Effector memory CD8-positive, alpha-beta T cell (primary cell): ENCODE measurements at regions not wholly inside any gene's neighbourhood (a gene's known extent, or its start where the extent isn't known, plus 50 kb on each side); places are given as distances from the start of the nearest gene placed in this dataset.

ENCODE experiments used
- ATAC-seq: fragments of 150-1000 bp; cut with Tn5 transposase; replicated peaks from 2 replicates; pipeline ENCODE4 v1.10.0; 2021; ENCODE audit warnings: mild to moderate bottlenecking, moderate library complexity
- DNase-seq, 3 experiments: peaks; one replicate each; pipeline ENCODE4 v3.0.0; 2021
- H3K27ac Mint-ChIP-seq, 2 donors: one replicate each; pipeline ENCODE4 v1.8.0; 2022; ENCODE audit warnings: mild to moderate bottlenecking in 2 of 2, mixed read lengths in 2 of 2, moderate library complexity in 2 of 2
- H3K27me3 Mint-ChIP-seq, 2 donors: one replicate each; pipeline ENCODE4 v1.8.0; 2022; ENCODE audit warnings: mixed read lengths in 2 of 2
- H3K36me3 Mint-ChIP-seq: one replicate; pipeline ENCODE4 v1.8.0; 2022; ENCODE audit warnings: mild to moderate bottlenecking, moderate library complexity, mixed read lengths; ENCODE audit not compliant: insufficient read depth
- H3K4me1 Mint-ChIP-seq, 2 donors: one replicate each; pipeline ENCODE4 v1.8.0; 2022; ENCODE audit warnings: low read depth in 2 of 2, mixed read lengths in 2 of 2
- H3K4me3 Mint-ChIP-seq, 2 donors: one replicate each; pipeline ENCODE4 v1.8.0; 2022; ENCODE audit warnings: mild to moderate bottlenecking in 2 of 2, mixed read lengths in 2 of 2, moderate library complexity in 2 of 2
- H3K9me3 Mint-ChIP-seq, 2 donors: one replicate each; pipeline ENCODE4 v1.8.0; 2022; ENCODE audit warnings: mixed read lengths in 2 of 2

DNA sequence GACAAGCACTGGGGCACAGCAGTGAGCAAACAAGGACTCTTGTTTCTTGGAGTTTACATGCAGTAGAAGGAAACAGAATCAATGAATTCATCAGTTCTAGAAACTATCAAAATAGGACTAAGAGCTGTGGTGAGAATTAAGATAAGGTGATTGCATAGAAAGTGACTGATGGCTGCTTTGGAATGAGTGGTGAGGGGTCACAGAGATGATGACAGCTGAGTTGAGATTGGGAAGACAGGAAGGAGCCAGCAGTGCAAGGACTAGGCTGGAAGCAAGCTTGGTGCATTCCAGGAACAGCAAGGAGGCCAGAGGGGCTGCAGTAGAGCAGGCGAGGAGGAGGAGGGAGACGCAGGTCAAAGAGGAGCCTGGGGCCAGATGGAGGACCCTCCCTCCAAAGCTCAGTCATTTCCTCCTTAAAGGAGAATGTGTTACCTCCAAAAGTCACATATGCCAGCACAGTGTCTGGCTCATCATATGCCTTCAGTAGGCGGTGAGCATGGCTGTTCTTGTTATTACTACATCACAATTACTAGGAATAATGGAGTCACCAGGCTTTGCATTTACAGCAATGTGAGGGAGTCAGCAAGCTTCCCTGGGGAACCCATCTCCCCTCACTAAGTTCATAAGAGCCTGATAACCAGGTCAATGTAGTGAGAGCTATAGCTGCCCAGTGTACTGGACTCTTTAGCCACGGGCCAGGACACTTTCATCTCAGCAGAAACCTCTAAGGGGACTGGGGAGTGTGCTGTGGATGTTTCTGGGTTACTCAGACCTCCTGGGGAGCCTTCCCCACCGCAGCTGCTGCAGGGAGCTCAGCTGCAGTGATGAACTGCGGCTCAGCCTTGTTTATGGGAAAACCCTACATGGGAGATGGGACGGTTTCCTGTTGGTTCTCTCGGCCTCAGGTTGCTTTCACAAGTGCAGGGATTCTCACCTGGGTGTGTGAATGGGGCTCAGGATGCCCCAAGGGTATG is 157.2 kb downstream of the SEC14L1 start:
- no peaks in the 10 kb centered on the region for H3K4me1 Mint-ChIP-seq
- no peak overlapping the region for H3K27ac Mint-ChIP-seq
- no peaks in the 10 kb centered on the region for H3K36me3 Mint-ChIP-seq
- H3K9me3 Mint-ChIP-seq: no peaks in the 10 kb centered on the region
- peaks cover 0 to 4% of the 10 kb centered on the region in 2 donors for H3K27me3 Mint-ChIP-seq
- no peak for DNase-seq
- H3K4me3 Mint-ChIP-seq: no peak overlapping the region
- ATAC-seq: no peak

DNA sequence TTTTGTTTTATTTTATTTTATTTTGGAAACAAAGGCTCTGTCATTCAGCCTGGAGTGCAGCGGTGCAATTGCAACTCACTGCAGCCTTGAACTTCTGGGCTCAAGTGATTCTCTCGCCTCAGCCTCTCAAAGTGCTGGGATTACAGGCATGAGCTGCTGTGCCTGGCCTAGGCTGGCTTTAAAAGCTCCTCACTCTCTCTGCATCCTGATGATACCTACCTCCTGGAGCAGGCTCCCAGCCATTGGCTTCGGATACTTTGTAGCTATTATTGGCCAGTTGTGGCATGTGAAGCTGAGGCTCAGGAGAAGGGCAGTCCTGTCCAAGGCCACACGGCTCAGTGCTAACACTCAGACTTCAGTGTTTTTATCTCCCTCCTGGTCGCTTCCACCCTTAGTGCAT is 158.0 kb downstream of the SEC14L1 start:
- DNase-seq (no peak), ATAC-seq (no peak)
- peaks cover 0 to 4% of the 10 kb centered on the region in 2 donors for H3K27me3 Mint-ChIP-seq
- H3K36me3 Mint-ChIP-seq: no peaks in the 10 kb centered on the region
- no peaks in the 10 kb centered on the region for H3K9me3 Mint-ChIP-seq
- H3K27ac Mint-ChIP-seq: no peak overlapping the region
- H3K4me3 Mint-ChIP-seq: no peak overlapping the region
- H3K4me1 Mint-ChIP-seq: no peaks in the 10 kb centered on the region

- no peak for DNase-seq
- Mint-ChIP-seq H3K9me3 (no peaks in the 10 kb centered on the region), H3K27ac (no peak overlapping the region), H3K4me3 (no peak overlapping the region), H3K36me3 (no peaks in the 10 kb centered on the region), H3K27me3 (peaks cover 0 to 4% of the 10 kb centered on the region in 2 donors), H3K4me1 (no peaks in the 10 kb centered on the region)
- no peak for ATAC-seq
Observed at GRCh38 chr17:77299256-77300015, 158.7 kb downstream of the SEC14L1 start.

GRCh38 chr17:77300016-77300686 is 159.4 kb downstream of the SEC14L1 start:
- no peaks in the 10 kb centered on the region for H3K36me3 Mint-ChIP-seq
- no peaks in the 10 kb centered on the region for H3K4me1 Mint-ChIP-seq
- no peak for DNase-seq
- no peaks in the 10 kb centered on the region for H3K9me3 Mint-ChIP-seq
- H3K27me3 Mint-ChIP-seq: peaks cover 0 to 4% of the 10 kb centered on the region in 2 donors
- no peak overlapping the region for H3K27ac Mint-ChIP-seq
- no peak overlapping the region for H3K4me3 Mint-ChIP-seq
- no peak for ATAC-seq

DNA sequence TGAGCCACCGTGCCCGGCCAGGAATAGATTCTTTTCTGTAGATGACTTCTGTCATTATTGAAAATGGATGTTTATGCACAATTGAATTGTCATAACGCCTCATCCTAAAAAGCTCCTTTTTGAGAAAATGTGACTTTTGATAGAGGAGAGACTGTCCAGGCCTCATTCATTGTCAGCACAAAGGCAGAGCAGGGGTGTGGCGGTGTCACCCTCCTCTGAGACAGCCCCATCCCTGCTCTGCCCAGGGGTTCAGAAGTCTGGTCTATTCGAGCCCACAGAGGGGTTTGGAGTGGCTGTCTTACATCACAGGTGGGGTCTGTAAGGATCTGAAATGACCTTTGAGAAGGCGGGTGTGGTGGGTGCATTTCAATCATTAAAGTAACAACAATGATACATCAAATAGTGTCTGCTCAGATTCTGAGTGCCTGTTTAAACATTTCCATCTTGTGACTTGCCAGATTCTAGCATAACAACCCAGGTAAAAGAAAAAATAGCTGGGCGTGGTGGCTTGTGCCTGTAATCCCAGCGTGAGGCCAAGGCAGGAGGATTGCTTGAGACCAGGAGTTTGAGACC is 161.0 kb downstream of the SEC14L1 start:
- no peaks in the 10 kb centered on the region for H3K9me3 Mint-ChIP-seq
- no peak for ATAC-seq
- no peak overlapping the region for H3K4me3 Mint-ChIP-seq
- H3K4me1 Mint-ChIP-seq: peaks cover 0 to 2% of the 10 kb centered on the region in 2 donors
- H3K36me3 Mint-ChIP-seq: no peaks in the 10 kb centered on the region
- H3K27me3 Mint-ChIP-seq: no peaks in the 10 kb centered on the region
- no peak for DNase-seq
- H3K27ac Mint-ChIP-seq: no peak overlapping the region

DNA sequence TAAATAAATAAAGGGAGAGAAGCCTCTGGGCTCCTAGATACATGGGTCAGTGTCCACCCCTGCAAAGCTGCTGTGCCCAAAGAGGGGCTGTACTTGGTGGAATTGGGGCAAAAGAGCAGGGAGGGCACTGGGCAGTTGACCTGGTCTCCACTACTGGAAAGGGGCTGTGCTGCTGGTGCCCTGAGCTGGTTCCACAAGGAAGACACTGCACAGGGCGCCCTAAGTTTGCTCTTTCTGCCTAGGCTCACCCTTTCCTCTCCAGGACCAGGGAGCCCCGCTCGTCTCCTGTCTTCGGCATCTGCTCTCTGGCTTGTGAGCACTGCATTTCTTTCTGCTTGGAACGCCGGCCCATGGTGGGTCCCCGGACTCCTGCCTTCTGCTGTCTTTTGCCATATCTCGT is 161.9 kb downstream of the SEC14L1 start:
- Mint-ChIP-seq H3K4me3 (no peak overlapping the region), H3K4me1 (peaks cover 0 to 2% of the 10 kb centered on the region in 2 donors), H3K36me3 (no peaks in the 10 kb centered on the region), H3K27ac (peak overlapping the region in 1 of 2 donors; percentile 29), H3K9me3 (no peaks in the 10 kb centered on the region), H3K27me3 (peaks cover 0 to 4% of the 10 kb centered on the region in 2 donors)
- ATAC-seq: no peak
- no peak for DNase-seq

DNA sequence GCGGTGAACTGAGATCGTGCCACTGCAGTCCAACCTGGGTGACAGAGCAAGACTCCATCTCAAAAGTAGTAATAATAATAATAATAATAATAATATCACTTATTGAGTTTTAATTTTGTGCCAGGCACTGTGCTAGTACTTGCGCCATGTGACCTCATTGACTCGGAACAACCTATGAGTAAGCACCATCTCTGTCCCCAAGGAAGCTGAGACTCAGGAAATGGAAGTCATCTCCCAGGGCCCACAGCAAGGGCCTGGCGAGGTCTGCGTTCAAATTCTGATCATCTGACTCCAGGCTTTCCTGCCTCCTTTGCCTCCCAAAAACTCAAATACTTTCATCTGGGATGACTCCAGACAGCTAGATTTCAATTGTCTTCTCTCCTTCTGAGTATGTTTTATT is 162.9 kb downstream of the SEC14L1 start:
- no peaks in the 10 kb centered on the region for H3K9me3 Mint-ChIP-seq
- DNase-seq (no peak), ATAC-seq (no peak)
- no peaks in the 10 kb centered on the region for H3K36me3 Mint-ChIP-seq
- peak overlapping the region in 1 of 2 donors; percentile 41 for H3K27ac Mint-ChIP-seq
- H3K4me3 Mint-ChIP-seq: no peak overlapping the region
- H3K4me1 Mint-ChIP-seq: peaks cover 0 to 2% of the 10 kb centered on the region in 2 donors
- peaks cover 0 to 8% of the 10 kb centered on the region in 2 donors for H3K27me3 Mint-ChIP-seq

GRCh38 chr17:77304051-77304745 is 163.4 kb downstream of the SEC14L1 start:
- H3K4me3 Mint-ChIP-seq: no peak overlapping the region
- peaks cover 0 to 2% of the 10 kb centered on the region in 2 donors for H3K4me1 Mint-ChIP-seq
- H3K36me3 Mint-ChIP-seq: no peaks in the 10 kb centered on the region
- peaks cover 4 to 10% of the 10 kb centered on the region in 2 donors for H3K27me3 Mint-ChIP-seq
- DNase-seq: no peak
- peak overlapping the region in 1 of 2 donors; percentile 41 for H3K27ac Mint-ChIP-seq
- no peaks in the 10 kb centered on the region for H3K9me3 Mint-ChIP-seq
- ATAC-seq: no peak

- H3K4me3 Mint-ChIP-seq: no peak overlapping the region
- no peaks in the 10 kb centered on the region for H3K9me3 Mint-ChIP-seq
- no peaks in the 10 kb centered on the region for H3K36me3 Mint-ChIP-seq
- ATAC-seq (no peak), DNase-seq (no peak)
- H3K27ac Mint-ChIP-seq: no peak overlapping the region
- H3K4me1 Mint-ChIP-seq: peaks cover 0 to 2% of the 10 kb centered on the region in 2 donors
- H3K27me3 Mint-ChIP-seq: peaks cover 9 to 13% of the 10 kb centered on the region in 2 donors
Observed at GRCh38 chr17:77304746-77305473, 164.1 kb downstream of the SEC14L1 start.

DNA sequence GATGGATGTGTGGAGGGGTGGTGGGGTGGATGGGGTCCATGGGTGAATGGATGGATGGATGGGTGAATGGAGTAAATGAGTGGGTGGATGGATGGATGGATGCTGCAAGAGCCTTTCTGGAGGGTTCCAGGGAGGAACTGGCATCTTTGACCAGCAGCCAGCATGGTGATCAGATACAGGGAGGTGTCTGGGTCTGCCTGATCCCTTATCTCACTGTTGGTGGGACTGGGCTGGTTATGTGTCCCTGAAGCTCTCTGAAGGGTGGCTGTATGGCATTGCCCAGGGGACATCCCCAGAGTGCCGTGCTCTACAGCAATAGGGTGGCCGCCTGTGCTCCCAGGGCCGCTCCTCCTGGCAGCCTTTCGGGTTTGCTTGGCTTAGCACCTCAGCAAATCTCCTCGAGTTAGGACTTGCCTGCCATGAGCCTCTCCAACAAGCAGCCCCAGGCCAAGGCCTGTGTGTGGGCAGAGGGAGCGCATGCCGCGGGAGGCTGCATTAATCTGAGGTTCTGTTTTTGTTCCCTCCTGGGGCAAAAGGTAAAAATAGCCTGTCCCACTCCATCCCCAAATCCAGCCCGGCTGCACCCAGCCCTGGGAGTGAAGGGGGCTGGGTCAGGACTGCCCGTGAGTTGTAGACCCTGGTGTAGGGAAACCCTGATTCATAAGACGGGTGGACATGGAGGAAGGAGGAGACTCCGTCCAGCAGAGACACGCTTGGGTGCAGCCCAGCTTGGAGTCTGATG is 165.4 kb downstream of the SEC14L1 start:
- H3K9me3 Mint-ChIP-seq: no peaks in the 10 kb centered on the region
- no peak for ATAC-seq
- H3K27me3 Mint-ChIP-seq: peaks cover 19 to 21% of the 10 kb centered on the region in 2 donors
- peaks cover under 1 to 2% of the 10 kb centered on the region in 2 donors for H3K4me1 Mint-ChIP-seq
- H3K4me3 Mint-ChIP-seq: no peak overlapping the region
- no peak for DNase-seq
- H3K36me3 Mint-ChIP-seq: no peaks in the 10 kb centered on the region
- H3K27ac Mint-ChIP-seq: no peak overlapping the region

GRCh38 chr17:77306790-77307478 is 166.2 kb downstream of the SEC14L1 start:
- Mint-ChIP-seq H3K27ac (no peak overlapping the region), H3K9me3 (no peaks in the 10 kb centered on the region), H3K36me3 (no peaks in the 10 kb centered on the region), H3K27me3 (peaks cover 19 to 28% of the 10 kb centered on the region in 2 donors), H3K4me1 (peaks cover 4 to 7% of the 10 kb centered on the region in 2 donors), H3K4me3 (no peak overlapping the region)
- DNase-seq (no peak), ATAC-seq (no peak)
